ENCODE measurements at regions not wholly inside any gene's neighbourhood (a gene's known extent, or its start where the extent isn't known, plus 50 kb on each side); places are given as distances from the start of the nearest gene placed in this dataset.

DNA sequence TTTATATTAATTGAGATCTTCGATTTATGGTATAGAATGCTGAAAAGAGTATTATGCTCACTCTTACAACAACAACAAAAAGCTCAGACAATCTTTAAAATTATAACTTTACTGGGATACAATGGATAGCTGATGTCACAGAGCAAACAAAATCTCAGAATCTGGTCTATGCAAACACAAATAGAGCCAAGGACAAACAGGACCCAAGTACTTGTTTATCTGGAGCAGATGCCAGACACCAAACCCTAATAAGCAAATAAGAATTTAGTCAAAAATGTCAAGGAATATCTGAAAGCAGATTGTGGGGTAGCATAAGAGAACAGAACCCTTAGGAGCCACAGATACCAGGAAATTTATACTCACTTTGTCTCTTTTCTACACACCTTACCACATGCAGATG, 302.2 kb downstream of the CGGBP1 start:
- TF ChIP-seq, protein P1, sequence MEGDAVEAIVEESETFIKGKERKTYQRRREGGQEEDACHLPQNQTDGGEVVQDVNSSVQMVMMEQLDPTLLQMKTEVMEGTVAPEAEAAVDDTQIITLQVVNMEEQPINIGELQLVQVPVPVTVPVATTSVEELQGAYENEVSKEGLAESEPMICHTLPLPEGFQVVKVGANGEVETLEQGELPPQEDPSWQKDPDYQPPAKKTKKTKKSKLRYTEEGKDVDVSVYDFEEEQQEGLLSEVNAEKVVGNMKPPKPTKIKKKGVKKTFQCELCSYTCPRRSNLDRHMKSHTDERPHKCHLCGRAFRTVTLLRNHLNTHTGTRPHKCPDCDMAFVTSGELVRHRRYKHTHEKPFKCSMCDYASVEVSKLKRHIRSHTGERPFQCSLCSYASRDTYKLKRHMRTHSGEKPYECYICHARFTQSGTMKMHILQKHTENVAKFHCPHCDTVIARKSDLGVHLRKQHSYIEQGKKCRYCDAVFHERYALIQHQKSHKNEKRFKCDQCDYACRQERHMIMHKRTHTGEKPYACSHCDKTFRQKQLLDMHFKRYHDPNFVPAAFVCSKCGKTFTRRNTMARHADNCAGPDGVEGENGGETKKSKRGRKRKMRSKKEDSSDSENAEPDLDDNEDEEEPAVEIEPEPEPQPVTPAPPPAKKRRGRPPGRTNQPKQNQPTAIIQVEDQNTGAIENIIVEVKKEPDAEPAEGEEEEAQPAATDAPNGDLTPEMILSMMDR (conservative IDR thresholded peaks at IDR 0.05; ENCODE audit: low read depth, low read length), result no peak
- TF ChIP-seq EZH2 (IDR thresholded peaks at IDR 0.05; ENCODE audit: borderline replicate concordance, low read depth, low read length, poor library complexity, severe bottlenecking), result no peak
